ENCODE measurements at regions not wholly inside any gene's neighbourhood (a gene's known extent, or its start where the extent isn't known, plus 50 kb on each side); places are given as distances from the start of the nearest gene placed in this dataset.

DNA sequence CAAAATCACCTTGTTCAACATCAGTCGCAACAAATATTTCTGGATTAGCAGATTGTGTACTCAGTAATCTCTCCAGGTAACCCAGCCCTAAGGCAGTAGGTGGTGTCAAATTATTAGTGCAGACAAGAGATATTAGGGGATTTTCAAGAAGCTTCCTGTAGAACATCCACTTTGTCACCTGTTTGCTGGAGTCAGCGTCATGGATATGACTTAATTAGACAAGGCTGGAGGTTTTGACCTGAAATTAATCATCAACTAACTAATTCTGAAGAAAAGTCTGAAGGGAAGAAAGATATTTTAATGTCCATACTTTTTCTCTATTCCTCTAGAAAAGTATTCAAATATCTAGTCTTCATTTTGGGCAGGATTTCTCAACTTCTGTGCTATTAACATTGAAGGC, 91.4 kb upstream of the CCDC112 start:
- no peaks in the 10 kb centered on the region for H3K36me3 ChIP-seq
- H3K27me3 ChIP-seq = no peaks in the 10 kb centered on the region
- no peaks in the 10 kb centered on the region for H3K4me1 ChIP-seq
- intact Hi-C loops (cut with DNase I; ENCODE audit: low total_unique reads) (no loop called here), in situ Hi-C loops (cut with MboI; ENCODE audit: low pct_ligation_motif_present in 1 of 4, low pct_unique_long_range_greater_than_20kb in 1 of 4, low sequenced_read_pairs in 3 of 4) (no loop called here)
- no peak for TF ChIP-seq EP300 (IDR thresholded peaks at IDR 0.05; ENCODE audit: low read depth)
- TF ChIP-seq, protein P1, sequence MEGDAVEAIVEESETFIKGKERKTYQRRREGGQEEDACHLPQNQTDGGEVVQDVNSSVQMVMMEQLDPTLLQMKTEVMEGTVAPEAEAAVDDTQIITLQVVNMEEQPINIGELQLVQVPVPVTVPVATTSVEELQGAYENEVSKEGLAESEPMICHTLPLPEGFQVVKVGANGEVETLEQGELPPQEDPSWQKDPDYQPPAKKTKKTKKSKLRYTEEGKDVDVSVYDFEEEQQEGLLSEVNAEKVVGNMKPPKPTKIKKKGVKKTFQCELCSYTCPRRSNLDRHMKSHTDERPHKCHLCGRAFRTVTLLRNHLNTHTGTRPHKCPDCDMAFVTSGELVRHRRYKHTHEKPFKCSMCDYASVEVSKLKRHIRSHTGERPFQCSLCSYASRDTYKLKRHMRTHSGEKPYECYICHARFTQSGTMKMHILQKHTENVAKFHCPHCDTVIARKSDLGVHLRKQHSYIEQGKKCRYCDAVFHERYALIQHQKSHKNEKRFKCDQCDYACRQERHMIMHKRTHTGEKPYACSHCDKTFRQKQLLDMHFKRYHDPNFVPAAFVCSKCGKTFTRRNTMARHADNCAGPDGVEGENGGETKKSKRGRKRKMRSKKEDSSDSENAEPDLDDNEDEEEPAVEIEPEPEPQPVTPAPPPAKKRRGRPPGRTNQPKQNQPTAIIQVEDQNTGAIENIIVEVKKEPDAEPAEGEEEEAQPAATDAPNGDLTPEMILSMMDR (IDR thresholded peaks at IDR 0.05) = no peak
- TF ChIP-seq POLR2AphosphoS5 (IDR thresholded peaks at IDR 0.05) = no peak
- TF ChIP-seq POLR2A (IDR thresholded peaks at IDR 0.05) = no peak
- DNase-seq = no peak
- WGBS, 2 donors (ENCODE audit: low coverage in 1 of 2) = 96% methylated on average over 2 of the region's 2 CpGs; no CpG with 5 or more reads in 1 of the 2 donors
- H3K4me3 ChIP-seq = no peak overlapping the region
- no peaks in the 10 kb centered on the region for H3K9me3 ChIP-seq
- no peak overlapping the region for H3K27ac ChIP-seq

DNA sequence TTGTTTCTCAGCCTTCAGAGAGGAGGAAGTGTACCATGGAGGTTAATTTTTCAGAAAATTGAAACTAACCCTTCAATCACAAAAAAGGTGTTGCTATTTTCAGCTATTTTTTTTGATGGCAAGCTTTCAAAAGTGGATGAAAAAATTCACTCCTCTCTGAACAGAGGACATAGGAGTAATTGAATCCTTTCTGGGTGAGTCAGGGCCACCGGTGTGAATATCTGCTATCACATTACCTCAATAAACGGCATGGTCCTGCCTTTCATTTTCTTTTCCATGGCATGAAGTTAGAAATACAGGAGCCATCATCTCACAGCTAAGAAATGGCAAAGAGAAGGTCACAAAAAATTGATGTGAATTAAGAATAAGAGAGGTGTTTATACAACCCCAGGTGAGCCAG, 90.2 kb upstream of the CCDC112 start:
- Histone ChIP-seq H3K4me1 (no peaks in the 10 kb centered on the region), H3K27ac (no peak overlapping the region), H3K9me3 (no peaks in the 10 kb centered on the region), H3K27me3 (no peaks in the 10 kb centered on the region), H3K36me3 (no peaks in the 10 kb centered on the region), H3K4me3 (no peak overlapping the region)
- in situ Hi-C loops (cut with MboI; ENCODE audit: low pct_ligation_motif_present in 1 of 4, low pct_unique_long_range_greater_than_20kb in 1 of 4, low sequenced_read_pairs in 3 of 4) (no loop called here), intact Hi-C loops (cut with DNase I; ENCODE audit: low total_unique reads) (no loop called here)
- no peak for DNase-seq
- WGBS, 2 donors (ENCODE audit: low coverage in 1 of 2) = 82 to 96% methylated on average over 2 of the region's 2 CpGs
- TF ChIP-seq POLR2A (IDR thresholded peaks at IDR 0.05) (no peak), EP300 (IDR thresholded peaks at IDR 0.05; ENCODE audit: low read depth) (no peak), POLR2AphosphoS5 (IDR thresholded peaks at IDR 0.05) (no peak)
- TF ChIP-seq, protein P1 (IDR thresholded peaks at IDR 0.05) = no peak

DNA sequence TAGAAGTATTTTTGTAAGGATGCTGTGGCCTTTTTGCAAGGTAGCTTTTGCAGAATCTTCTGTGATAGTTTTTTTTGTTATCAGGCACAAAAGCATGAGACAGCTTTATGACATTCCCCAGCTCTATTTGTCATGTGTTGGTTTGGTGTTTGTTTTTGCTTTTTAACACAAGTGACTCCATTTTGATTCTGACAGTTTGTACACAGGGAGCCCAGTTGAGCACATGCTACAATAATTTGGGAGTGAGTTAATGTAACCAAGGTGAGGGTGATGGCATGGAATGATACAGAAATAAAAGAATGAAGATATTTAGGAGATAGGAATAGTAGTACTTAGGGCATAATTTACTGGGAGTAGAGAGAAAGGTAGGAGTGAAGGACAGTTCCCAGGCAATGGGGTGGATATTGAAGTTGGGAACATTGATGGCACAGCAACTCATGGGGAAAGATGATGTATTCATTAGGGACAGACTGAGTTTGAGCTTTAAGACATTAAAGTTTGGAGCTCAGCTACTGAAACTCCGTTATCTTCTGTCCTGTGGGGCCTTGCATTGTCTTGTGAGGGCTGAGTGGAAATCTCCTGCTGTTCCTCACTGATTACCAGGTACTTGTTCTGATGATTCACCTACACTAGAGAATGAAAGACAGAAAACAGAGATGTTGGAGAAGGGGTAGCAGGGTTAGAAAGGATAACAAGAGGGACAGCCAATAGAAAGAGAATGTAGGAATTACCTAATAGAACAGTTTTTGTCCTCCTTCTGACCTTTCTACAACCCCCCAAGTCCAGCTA, 88.3 kb upstream of the CCDC112 start:
- TF ChIP-seq, protein P1 (IDR thresholded peaks at IDR 0.05) = no peak
- TF ChIP-seq POLR2A (IDR thresholded peaks at IDR 0.05) (no peak), POLR2AphosphoS5 (IDR thresholded peaks at IDR 0.05) (no peak), EP300 (IDR thresholded peaks at IDR 0.05; ENCODE audit: low read depth) (no peak)
- H3K4me3 ChIP-seq = no peak overlapping the region
- no peak overlapping the region for H3K27ac ChIP-seq
- in situ Hi-C loops (cut with MboI; ENCODE audit: low pct_ligation_motif_present in 1 of 4, low pct_unique_long_range_greater_than_20kb in 1 of 4, low sequenced_read_pairs in 3 of 4) = no loop called here
- intact Hi-C loops (cut with DNase I; ENCODE audit: low total_unique reads) = no loop called here
- no peak for DNase-seq
- 77 to 89% methylated on average over 1 of the region's 1 CpG for WGBS, 2 donors (ENCODE audit: low coverage in 1 of 2)
- no peaks in the 10 kb centered on the region for H3K9me3 ChIP-seq
- H3K36me3 ChIP-seq = no peaks in the 10 kb centered on the region
- H3K27me3 ChIP-seq = no peaks in the 10 kb centered on the region
- peaks cover 0 to 2% (median 1%) of the 10 kb centered on the region in 4 donors for H3K4me1 ChIP-seq

DNA sequence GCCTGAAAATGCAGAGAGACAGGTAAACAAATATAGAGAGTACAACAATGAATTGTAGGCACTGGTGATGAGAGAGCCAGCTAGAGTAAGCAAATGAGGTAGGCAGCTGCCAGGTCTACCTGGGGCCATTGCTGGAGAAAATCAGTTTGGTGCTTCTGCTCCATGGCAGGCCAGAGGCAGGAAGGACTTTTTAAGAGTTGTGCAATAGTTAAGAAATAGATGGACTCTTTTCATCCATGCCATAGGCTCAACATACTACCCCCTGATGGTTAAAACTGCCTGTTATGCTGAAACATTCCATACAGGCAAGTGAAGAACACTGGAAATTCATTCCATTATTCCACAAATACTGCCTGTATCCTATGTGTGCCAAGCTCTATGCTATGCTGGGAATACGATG, 86.5 kb upstream of the CCDC112 start:
- H3K27ac ChIP-seq = no peak overlapping the region
- 96% methylated on average over 1 of the region's 1 CpG; no CpG with 5 or more reads in 1 of the 2 donors for WGBS, 2 donors (ENCODE audit: low coverage in 1 of 2)
- H3K9me3 ChIP-seq = no peaks in the 10 kb centered on the region
- TF ChIP-seq EP300 (IDR thresholded peaks at IDR 0.05; ENCODE audit: low read depth) (no peak), POLR2A (IDR thresholded peaks at IDR 0.05) (no peak), POLR2AphosphoS5 (IDR thresholded peaks at IDR 0.05) (no peak)
- TF ChIP-seq, protein P1 (IDR thresholded peaks at IDR 0.05) = no peak
- intact Hi-C loops (cut with DNase I; ENCODE audit: low total_unique reads) (no loop called here), in situ Hi-C loops (cut with MboI; ENCODE audit: low pct_ligation_motif_present in 1 of 4, low pct_unique_long_range_greater_than_20kb in 1 of 4, low sequenced_read_pairs in 3 of 4) (no loop called here)
- H3K4me1 ChIP-seq = peaks cover 0 to 13% (median 6%) of the 10 kb centered on the region in 4 donors
- DNase-seq = no peak
- no peaks in the 10 kb centered on the region for H3K27me3 ChIP-seq
- H3K36me3 ChIP-seq = no peaks in the 10 kb centered on the region
- no peak overlapping the region for H3K4me3 ChIP-seq

All from transverse colon (tissue), 4 donors.